ENCODE measurements at regions not wholly inside any gene's neighbourhood (a gene's known extent, or its start where the extent isn't known, plus 50 kb on each side); places are given as distances from the start of the nearest gene placed in this dataset.

GRCh38 chr20:19903168-19903811 lies 113.9 kb upstream of the NAA20 start:
- TF ChIP-seq FOXP2 (optimal IDR thresholded peaks at IDR 0.05; ENCODE audit: control extremely low read depth, extremely low read length, insufficient read depth) (no peak), EZH2 (IDR thresholded peaks at IDR 0.05) (no peak), POLR2AphosphoS5 (IDR thresholded peaks at IDR 0.05; ENCODE audit: borderline replicate concordance, low read depth, low read length) (no peak)
